ENCODE measurements at regions not wholly inside any gene's neighbourhood (a gene's known extent, or its start where the extent isn't known, plus 50 kb on each side); places are given as distances from the start of the nearest gene placed in this dataset.
"Not testable (repeated sequence)": the region's sequence is repeated elsewhere in the genome, so short reads cannot be mapped to it uniquely, and the experiment has no call there.

DNA sequence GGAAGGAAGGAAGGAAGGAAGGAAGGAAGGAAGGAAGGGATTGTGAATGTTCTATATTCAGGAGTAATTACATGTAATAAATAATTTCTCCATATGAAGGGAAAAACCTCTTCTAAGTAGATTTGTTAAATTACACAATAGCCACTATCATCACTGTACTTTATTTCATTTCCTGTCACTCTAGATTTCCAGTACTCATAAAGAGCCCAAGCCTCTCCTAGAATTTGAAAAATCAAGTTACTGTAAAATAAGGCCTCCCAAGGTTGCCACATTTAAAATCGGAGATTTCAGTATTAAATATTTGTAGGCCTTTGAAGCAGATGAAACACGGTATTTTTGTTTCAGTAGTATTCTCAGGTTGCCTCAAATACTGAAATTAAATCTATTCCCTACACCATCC, 499.0 kb downstream of the CDH10 start:
- DNase-seq, result no peak

GRCh38 chr5:24161559-24161958, 483.2 kb downstream of the CDH10 start:
- no peak for DNase-seq

GRCh38 chr5:24162343-24162742, 482.4 kb downstream of the CDH10 start:
- DNase-seq, result no peak

DNA sequence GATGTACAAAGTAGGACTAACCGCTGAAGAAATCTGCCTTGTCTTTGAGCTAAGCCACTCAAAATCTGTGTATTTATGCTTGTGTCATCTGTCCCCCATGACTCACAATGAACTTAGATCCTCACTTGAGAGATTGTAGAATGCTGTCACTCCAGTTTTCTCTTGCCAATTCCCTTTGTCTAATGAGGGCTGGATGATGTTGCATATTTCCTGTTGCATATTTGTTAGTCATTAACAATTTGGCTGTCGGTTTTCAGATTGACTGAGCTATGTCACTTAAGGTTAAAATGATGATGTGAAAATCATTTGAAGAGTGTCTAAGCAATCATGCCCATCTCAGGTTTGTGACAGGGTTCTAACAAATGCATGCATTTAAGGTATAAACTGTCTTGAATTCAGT, 481.7 kb downstream of the CDH10 start:
- DNase-seq, result no peak

- no peak for DNase-seq
Measured at GRCh38 chr5:24167806-24168205, 477.0 kb downstream of the CDH10 start.

DNA sequence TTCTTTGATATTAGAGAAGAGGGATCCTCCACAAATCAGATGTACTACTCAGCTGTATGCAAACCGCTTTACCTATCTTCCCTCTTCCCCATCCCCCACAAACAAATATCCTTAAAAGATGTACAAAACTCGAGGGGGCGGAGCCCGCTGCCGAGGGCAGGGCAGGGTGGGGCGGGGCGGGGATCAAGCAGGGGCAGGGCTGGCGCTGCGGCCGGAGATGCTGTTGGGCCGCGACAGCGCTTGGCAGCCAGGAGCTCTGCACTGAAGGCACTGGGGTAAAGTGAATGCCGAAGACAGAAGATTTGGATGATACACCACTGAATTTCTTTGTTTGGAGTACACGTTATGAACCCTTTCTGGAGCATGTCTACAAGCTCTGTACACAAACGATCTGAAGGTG, 474.8 kb downstream of the CDH10 start:
- no peak for DNase-seq

DNA sequence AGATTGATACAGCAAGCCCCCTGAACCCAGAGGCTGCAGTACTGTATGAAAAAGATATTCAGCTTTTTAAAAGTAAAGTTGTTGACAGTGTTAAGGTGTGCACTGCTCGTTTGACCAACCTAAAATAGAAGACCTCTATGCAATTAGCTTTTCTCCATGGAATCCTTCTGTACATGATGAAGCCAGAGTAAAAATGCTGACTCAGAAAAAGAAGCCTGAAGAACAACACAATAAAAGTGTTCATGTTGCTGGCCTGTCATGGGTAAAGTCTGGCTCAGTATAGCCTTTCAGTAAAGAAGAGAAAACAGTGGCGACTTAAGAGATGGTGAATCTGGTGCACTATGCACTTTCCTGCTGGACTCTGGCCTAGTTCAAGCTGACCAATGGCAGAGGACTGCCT, 473.8 kb downstream of the CDH10 start:
- DNase-seq, result not testable (repeated sequence)

GRCh38 chr5:24177821-24178220, 467.0 kb downstream of the CDH10 start:
- no peak for DNase-seq

DNA sequence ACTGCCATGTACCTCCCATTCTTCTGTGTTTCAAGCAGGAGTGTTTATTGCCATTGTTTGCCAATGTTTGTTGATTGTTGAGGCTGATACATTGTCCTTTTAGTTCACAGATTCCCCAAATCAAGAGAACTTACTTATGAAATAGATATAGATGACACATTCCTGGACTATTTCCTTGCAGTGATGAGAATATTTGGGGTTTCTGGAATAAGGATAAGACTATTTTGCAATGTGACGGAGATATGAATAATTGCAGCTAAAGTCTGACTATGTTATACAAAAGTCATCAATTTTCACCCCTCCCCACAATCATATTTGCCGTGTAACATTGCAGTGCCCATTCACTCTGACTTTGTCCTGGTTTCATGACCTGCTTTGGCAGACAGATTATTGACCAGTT, 460.8 kb downstream of the CDH10 start:
- DNase-seq, result no peak

- no peak for DNase-seq
Measured at GRCh38 chr5:24188216-24188925, 456.4 kb downstream of the CDH10 start.

- DNase-seq, result no peak
Measured at GRCh38 chr5:24196789-24197188, 448.0 kb downstream of the CDH10 start.

- DNase-seq, result no peak
Measured at GRCh38 chr5:24208686-24209106, 436.1 kb downstream of the CDH10 start.

GRCh38 chr5:24215114-24215513, 429.7 kb downstream of the CDH10 start:
- DNase-seq, result no peak

DNA sequence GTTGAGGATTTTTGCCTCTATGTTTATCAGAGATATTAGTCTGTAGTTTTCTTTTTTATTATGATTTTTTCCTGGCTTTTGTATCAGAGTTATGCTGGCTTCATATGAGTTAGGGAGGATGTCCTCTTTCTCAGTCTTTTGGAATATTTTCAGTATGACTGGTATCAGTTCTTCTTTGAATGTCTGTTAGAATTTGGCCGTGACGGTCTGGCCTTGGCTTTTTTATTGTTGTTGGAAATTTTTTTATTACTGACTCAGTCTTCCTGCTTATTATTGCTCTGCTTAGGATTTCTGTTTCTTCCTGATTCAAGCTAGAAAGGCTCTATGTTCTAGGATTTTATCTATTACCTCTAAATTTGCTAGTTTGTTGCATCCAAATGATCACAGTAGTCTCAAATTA, 421.9 kb downstream of the CDH10 start:
- DNase-seq, result no peak

DNA sequence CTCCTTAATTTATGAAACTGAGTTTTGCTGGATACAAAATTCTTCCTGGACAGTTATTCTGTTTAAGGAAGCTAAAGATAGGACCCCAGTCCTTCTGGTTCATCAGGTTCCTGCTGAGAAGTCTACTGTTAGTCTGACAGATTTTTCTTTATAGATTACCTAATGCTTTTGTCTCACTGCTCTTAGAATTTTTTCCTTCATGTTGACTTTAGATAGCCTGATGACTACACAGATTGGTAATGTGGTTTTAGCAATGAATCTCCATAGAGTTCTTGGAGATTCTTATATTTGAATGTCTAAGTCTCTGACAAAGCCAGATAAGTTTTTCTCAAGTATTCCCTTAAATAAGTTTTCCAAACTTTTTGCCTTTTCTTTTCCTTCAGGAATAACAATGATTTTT, 419.7 kb downstream of the CDH10 start:
- no peak for DNase-seq

DNA sequence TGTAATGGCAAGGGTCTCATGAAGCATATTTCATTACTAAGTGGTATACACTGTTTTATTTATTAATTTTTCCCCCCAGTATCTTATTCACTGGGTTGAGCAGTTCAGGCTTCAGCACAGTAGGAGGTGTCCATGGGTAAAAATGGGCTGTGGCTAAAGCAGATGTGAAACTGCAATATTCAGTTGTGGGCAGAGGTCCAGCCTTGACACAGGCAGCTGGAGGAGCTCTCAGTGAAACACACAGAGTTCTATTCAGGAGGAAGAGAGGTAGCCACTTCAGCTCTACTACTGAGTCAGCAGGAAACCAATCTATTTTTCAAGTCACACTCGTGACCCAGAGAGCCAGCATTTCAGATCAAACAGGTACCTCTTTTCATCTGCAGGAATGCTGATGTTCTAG, 418.3 kb downstream of the CDH10 start:
- DNase-seq, result no peak

DNA sequence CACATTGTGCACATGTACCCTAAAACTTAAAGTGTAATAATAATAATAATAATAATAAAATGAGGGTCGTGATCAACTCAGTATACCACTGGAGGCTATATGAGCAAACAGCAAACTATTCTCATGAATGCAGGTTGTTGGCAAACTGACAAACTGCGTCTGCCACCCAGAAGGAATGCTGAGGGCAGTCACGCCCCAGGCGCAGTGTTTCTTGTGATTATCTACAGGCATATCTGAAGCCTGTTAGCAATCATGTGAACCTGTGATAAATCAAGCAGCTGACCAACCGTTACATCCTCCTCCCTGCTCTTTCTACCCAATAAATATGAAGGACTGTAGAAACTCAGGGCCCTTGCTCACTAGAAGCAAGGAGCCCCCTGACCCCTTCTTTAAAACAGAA, 416.9 kb downstream of the CDH10 start:
- not testable (repeated sequence) for DNase-seq

- DNase-seq, result no peak
Measured at GRCh38 chr5:24232041-24232440, 412.7 kb downstream of the CDH10 start.

DNA sequence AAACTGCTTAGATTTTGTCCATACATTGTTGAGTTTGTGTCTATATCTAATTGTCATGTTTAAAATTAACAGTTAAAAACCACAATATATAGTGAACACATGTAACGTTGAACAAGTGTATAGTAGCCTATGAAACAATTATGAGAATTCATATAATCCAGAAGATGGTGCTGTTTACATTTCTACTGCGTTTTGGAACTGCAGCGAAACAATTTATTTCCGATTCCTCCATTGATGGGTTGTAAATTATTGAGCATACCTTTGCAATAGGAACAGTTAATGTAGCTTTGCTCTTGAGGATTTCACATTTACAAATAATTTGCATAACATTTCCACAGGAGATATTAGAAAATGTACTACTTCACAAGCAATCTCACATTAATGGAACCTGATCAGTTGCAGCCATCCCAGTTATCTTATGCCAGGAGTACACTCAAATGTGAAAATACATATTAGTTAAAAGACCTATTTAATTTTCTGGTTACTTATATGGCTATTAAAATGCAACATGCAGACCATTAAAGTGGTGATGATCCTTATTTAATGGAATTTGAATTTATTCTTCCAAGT, 411.8 kb downstream of the CDH10 start:
- DNase-seq, result no peak

GRCh38 chr5:24235946-24236345, 408.8 kb downstream of the CDH10 start:
- no peak for DNase-seq

DNA sequence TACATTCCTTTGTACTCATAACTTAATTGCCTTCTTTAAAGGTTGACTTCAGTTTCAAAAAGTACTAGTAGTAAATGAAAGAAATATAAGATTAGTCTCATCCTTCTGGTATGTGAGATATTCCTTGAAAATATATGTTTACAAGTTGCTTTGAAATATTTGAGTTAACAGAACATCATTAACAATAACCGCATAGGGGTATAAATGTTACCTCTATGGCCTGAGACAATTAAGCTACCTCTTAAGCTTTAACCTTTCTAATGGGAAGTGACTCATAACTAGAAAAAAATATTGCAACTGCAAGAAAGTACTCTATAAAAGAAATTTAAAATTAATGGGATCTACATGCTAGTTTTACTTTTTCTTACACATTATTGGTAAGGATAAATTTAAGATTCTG, 399.0 kb downstream of the CDH10 start:
- DNase-seq, result no peak

- DNase-seq, result no peak
Measured at GRCh38 chr5:24264547-24264946, 380.2 kb downstream of the CDH10 start.

GRCh38 chr5:24265306-24265705, 379.5 kb downstream of the CDH10 start:
- no peak for DNase-seq

DNA sequence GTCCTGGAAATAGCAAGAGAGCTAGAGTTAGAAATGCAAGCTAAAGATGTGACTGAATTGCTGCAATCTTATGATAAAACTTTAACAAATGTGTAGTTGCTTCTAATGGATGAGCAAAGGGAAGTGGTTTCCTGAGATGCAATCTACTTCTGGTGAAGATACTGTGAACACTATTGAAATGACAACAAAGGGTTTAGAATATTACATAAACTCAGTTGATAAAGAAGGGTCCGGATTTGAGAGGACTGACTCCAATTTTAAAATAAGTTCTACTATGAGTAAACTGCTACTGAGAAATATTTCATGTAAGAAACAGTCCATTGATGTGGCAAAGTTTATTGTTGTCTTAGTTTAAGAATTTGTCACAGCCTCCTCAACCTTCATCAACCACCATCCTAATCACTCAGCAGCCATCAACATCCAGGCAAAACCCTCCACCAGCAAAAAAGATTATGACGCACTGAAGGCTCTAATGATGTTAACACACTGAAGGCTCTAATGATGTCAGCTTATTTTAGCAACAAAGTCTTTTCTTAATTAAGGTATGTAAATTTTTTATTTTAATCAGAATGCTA, 376.2 kb downstream of the CDH10 start:
- DNase-seq, result no peak

DNA sequence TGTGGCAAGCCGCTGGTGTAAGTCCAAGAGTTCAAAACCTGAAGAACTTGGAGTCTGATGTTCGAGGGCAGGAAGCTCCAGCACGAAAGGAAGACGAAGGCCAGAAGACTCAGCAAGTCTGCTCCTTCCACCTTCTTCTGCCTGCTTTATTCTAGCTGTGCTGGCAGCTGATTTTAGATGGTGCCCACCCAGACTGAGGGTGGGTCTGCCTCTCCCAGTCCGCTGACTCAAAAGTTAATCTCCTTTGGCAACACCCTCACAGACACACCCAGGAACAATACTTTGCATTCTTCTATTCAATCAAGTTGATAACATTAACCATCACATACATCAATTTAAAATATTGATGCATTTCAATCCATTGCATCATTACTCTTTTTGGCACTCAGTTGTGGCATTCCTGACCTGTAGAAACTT, 373.1 kb downstream of the CDH10 start:
- DNase-seq, result not testable (repeated sequence)

Data from NCI-H187 treated with DMSO at 0.1 percent for 48 hours (cell line).